ENCODE measurements at regions not wholly inside any gene's neighbourhood (a gene's known extent, or its start where the extent isn't known, plus 50 kb on each side); places are given as distances from the start of the nearest gene placed in this dataset.

DNA sequence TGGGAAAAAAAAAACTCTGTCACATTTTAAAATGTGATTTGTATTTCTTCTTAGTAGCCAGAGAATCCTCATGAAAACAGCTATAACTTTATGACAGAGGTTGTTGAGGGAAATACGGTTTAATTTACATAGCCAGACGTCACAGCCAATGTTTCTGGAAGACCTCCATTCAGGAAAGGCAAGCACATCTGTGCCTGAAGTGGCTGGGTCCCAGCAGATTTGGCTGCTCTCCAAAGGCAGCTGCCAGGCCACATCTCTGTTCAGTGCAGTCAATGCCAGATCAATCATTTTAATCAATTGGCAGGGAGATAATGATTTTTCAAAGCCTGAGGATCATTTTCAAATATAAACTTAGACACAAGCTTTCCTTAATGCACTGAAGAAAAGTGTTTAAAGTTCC is 86.5 kb upstream of the ZIC3 start:
- TF ChIP-seq, protein P1, sequence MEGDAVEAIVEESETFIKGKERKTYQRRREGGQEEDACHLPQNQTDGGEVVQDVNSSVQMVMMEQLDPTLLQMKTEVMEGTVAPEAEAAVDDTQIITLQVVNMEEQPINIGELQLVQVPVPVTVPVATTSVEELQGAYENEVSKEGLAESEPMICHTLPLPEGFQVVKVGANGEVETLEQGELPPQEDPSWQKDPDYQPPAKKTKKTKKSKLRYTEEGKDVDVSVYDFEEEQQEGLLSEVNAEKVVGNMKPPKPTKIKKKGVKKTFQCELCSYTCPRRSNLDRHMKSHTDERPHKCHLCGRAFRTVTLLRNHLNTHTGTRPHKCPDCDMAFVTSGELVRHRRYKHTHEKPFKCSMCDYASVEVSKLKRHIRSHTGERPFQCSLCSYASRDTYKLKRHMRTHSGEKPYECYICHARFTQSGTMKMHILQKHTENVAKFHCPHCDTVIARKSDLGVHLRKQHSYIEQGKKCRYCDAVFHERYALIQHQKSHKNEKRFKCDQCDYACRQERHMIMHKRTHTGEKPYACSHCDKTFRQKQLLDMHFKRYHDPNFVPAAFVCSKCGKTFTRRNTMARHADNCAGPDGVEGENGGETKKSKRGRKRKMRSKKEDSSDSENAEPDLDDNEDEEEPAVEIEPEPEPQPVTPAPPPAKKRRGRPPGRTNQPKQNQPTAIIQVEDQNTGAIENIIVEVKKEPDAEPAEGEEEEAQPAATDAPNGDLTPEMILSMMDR (IDR thresholded peaks at IDR 0.05), result no peak
- TF ChIP-seq POLR2A (IDR thresholded peaks at IDR 0.05), result no peak

Data from Peyer's patch (tissue), 4 donors.